ENCODE measurements at regions not wholly inside any gene's neighbourhood (a gene's known extent, or its start where the extent isn't known, plus 50 kb on each side); places are given as distances from the start of the nearest gene placed in this dataset.

GRCh38 chr22:26851125-26851524 lies 193.7 kb downstream of the MIAT start:
- H3K36me3 ChIP-seq = no peaks in the 10 kb centered on the region
- no peak overlapping the region for H3K27ac ChIP-seq
- no peaks in the 10 kb centered on the region for H3K9me3 ChIP-seq (ENCODE audit: low read depth)
- DNase-seq (ENCODE audit: low read depth in 1 of 2, low spot score in 1 of 2) = no peak
- no peak overlapping the region for H3K4me3 ChIP-seq
- TF ChIP-seq CTCF (IDR thresholded peaks at IDR 0.05; ENCODE audit: low read depth, low read length) = no peak
- H3K27me3 ChIP-seq = peaks cover 4% of the 10 kb centered on the region
- H3K4me1 ChIP-seq (ENCODE audit: low read depth) = no peaks in the 10 kb centered on the region

GRCh38 chr22:26852176-26852575 lies 194.8 kb downstream of the MIAT start:
- Histone ChIP-seq H3K27me3 (peaks cover 5% of the 10 kb centered on the region), H3K36me3 (no peaks in the 10 kb centered on the region), H3K4me1 (ENCODE audit: low read depth) (no peaks in the 10 kb centered on the region), H3K4me3 (no peak overlapping the region), H3K9me3 (ENCODE audit: low read depth) (no peaks in the 10 kb centered on the region), H3K27ac (no peak overlapping the region)
- TF ChIP-seq CTCF (IDR thresholded peaks at IDR 0.05; ENCODE audit: low read depth, low read length) = no peak
- DNase-seq (ENCODE audit: low read depth in 1 of 2, low spot score in 1 of 2) = peak in 1 of 2 donors; percentile 59

- Histone ChIP-seq H3K4me3 (no peak overlapping the region), H3K36me3 (no peaks in the 10 kb centered on the region), H3K27ac (no peak overlapping the region), H3K9me3 (ENCODE audit: low read depth) (no peaks in the 10 kb centered on the region), H3K4me1 (ENCODE audit: low read depth) (no peaks in the 10 kb centered on the region), H3K27me3 (peaks cover 7% of the 10 kb centered on the region)
- no peak for DNase-seq (ENCODE audit: low read depth in 1 of 2, low spot score in 1 of 2)
- TF ChIP-seq CTCF (IDR thresholded peaks at IDR 0.05; ENCODE audit: low read depth, low read length) = no peak
Measured at GRCh38 chr22:26853071-26853470, 195.7 kb downstream of the MIAT start.

- no peak for DNase-seq (ENCODE audit: low read depth in 1 of 2, low spot score in 1 of 2)
- no peak overlapping the region for H3K27ac ChIP-seq
- no peak overlapping the region for H3K4me3 ChIP-seq
- H3K9me3 ChIP-seq (ENCODE audit: low read depth) = no peaks in the 10 kb centered on the region
- no peaks in the 10 kb centered on the region for H3K4me1 ChIP-seq (ENCODE audit: low read depth)
- no peaks in the 10 kb centered on the region for H3K36me3 ChIP-seq
- no peak for TF ChIP-seq CTCF (IDR thresholded peaks at IDR 0.05; ENCODE audit: low read depth, low read length)
- H3K27me3 ChIP-seq = peaks cover 7% of the 10 kb centered on the region
Measured at GRCh38 chr22:26853495-26853894, 196.1 kb downstream of the MIAT start.

GRCh38 chr22:26857169-26857568 lies 199.8 kb downstream of the MIAT start:
- DNase-seq (ENCODE audit: low read depth in 1 of 2, low spot score in 1 of 2) = no peak

More at GRCh38 chr22:26857169-26857568, 199.8 kb downstream of the MIAT start:
- Histone ChIP-seq H3K27ac (no peak overlapping the region), H3K4me3 (no peak overlapping the region), H3K9me3 (ENCODE audit: low read depth) (no peaks in the 10 kb centered on the region), H3K4me1 (ENCODE audit: low read depth) (no peaks in the 10 kb centered on the region), H3K36me3 (no peaks in the 10 kb centered on the region), H3K27me3 (peaks cover 7% of the 10 kb centered on the region)
- TF ChIP-seq CTCF (IDR thresholded peaks at IDR 0.05; ENCODE audit: low read depth, low read length) = no peak

All from cardiac muscle cell (in vitro differentiated cells and primary cell).